Gastroesophageal sphincter (tissue), 4 donors: ENCODE measurements at regions not wholly inside any gene's neighbourhood (a gene's known extent, or its start where the extent isn't known, plus 50 kb on each side); places are given as distances from the start of the nearest gene placed in this dataset.
"Not testable (repeated sequence)": the region's sequence is repeated elsewhere in the genome, so short reads cannot be mapped to it uniquely, and the experiment has no call there.

Source experiments
- ATAC-seq: fragments of 150-250 bp; one replicate; pipeline ENCODE4 v1.9.1; 2016; ENCODE audit warnings: mild to moderate bottlenecking, moderate library complexity
- H3K27ac ChIP-seq, 4 donors: fragments of 200-600 bp; sonication (generic) in 3 of 4; 1 replicate in 3 of 4; 2 replicates in 1 of 4; pipeline ENCODE4 v1.5.1; 2016 to 2019
- H3K27me3 ChIP-seq: fragments of 200-600 bp; sonication (generic); one replicate; pipeline ENCODE4 v1.5.1; 2019
- H3K36me3 ChIP-seq, 2 donors: fragments of 200-600 bp; sonication (generic); one replicate each; pipeline ENCODE4 v1.5.1; 2019; ENCODE audit warnings: control low read depth in 1 of 2
- H3K4me1 ChIP-seq, 3 donors: fragments of 200-600 bp; sonication (generic); 1 replicate in 2 of 3; 2 replicates in 1 of 3; pipeline ENCODE4 v1.5.1; 2016 to 2019; ENCODE audit warnings: control low read depth in 2 of 3
- H3K4me3 ChIP-seq, 2 donors: fragments of 200-600 bp; sonication (generic); one replicate each; pipeline ENCODE4 v1.5.1; 2019; ENCODE audit warnings: mild to moderate bottlenecking in 1 of 2, moderate library complexity in 1 of 2
- H3K9me3 ChIP-seq, 3 donors: fragments of 200-600 bp; sonication (generic); one replicate each; pipeline ENCODE4 v1.5.1; 2017 to 2019; ENCODE audit warnings: control low read depth in 2 of 3
- EP300 ChIP-seq: sonication (generic); formaldehyde crosslinking; IDR thresholded peaks from one replicate; pipeline ENCODE4 v1.6.1; 2017; ENCODE audit warnings: antibody characterized with exemption, mild to moderate bottlenecking
- POLR2A ChIP-seq, 2 donors: fragments of 450-650 bp; IDR thresholded peaks; one replicate each; pipeline ENCODE4 v1.6.1; 2017; ENCODE audit warnings: antibody characterized with exemption in 2 of 2, mild to moderate bottlenecking in 2 of 2, moderate library complexity in 1 of 2
- POLR2AphosphoS5 ChIP-seq: sonication (generic); formaldehyde crosslinking; IDR thresholded peaks from one replicate; pipeline ENCODE4 v1.6.1; 2017; ENCODE audit warnings: antibody characterized with exemption
- WGBS, 2 donors: methylation state at CpG; one replicate each; pipeline ENCODE4 v1.1.5; 2018; ENCODE audit warnings: low coverage in 1 of 2; 5-methylcytosine and 5-hydroxymethylcytosine counted together
- TF ChIP-seq, protein P1 (sequence below), 4 experiments: fragments of 200-600 bp in 2 of 4; fragments of 450-650 bp in 2 of 4; sonication (generic) in 1 of 4; IDR thresholded peaks; one replicate each; pipeline ENCODE4 v1.5.1; 2017 to 2019; ENCODE audit warnings: antibody characterized with exemption in 4 of 4, mild to moderate bottlenecking in 2 of 4, moderate library complexity in 2 of 4

DNA sequence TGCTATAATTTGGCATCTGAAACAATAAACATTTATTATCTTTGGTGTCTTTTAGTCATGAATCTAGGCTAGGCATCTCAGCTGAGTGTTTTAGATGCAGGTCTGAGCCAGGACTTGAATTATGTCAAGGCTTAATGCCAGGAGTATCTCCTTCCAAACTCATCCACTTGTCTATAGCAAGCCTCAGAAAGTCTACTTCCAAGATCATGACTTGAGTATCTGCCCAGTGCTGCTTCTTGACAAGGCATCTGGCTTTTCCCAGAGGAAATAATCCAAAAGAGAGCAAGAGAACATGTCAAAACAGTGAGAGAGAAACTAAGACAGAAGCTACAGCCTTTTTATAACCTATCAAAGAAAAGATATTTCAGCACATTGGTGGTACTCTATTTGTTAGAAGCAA is 1052.1 kb upstream of the PCDH10 start:
- no peak overlapping the region for H3K4me3 ChIP-seq
- ATAC-seq: no peak
- no peaks in the 10 kb centered on the region for H3K36me3 ChIP-seq
- H3K27ac ChIP-seq: no peak overlapping the region
- no peaks in the 10 kb centered on the region for H3K4me1 ChIP-seq
- H3K27me3 ChIP-seq: no peaks in the 10 kb centered on the region
- no peaks in the 10 kb centered on the region for H3K9me3 ChIP-seq
- TF ChIP-seq POLR2A (IDR thresholded peaks at IDR 0.05): no peak
- TF ChIP-seq POLR2AphosphoS5: no peak
- TF ChIP-seq, protein P1, sequence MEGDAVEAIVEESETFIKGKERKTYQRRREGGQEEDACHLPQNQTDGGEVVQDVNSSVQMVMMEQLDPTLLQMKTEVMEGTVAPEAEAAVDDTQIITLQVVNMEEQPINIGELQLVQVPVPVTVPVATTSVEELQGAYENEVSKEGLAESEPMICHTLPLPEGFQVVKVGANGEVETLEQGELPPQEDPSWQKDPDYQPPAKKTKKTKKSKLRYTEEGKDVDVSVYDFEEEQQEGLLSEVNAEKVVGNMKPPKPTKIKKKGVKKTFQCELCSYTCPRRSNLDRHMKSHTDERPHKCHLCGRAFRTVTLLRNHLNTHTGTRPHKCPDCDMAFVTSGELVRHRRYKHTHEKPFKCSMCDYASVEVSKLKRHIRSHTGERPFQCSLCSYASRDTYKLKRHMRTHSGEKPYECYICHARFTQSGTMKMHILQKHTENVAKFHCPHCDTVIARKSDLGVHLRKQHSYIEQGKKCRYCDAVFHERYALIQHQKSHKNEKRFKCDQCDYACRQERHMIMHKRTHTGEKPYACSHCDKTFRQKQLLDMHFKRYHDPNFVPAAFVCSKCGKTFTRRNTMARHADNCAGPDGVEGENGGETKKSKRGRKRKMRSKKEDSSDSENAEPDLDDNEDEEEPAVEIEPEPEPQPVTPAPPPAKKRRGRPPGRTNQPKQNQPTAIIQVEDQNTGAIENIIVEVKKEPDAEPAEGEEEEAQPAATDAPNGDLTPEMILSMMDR (IDR thresholded peaks at IDR 0.05): no peak
- TF ChIP-seq EP300: no peak

DNA sequence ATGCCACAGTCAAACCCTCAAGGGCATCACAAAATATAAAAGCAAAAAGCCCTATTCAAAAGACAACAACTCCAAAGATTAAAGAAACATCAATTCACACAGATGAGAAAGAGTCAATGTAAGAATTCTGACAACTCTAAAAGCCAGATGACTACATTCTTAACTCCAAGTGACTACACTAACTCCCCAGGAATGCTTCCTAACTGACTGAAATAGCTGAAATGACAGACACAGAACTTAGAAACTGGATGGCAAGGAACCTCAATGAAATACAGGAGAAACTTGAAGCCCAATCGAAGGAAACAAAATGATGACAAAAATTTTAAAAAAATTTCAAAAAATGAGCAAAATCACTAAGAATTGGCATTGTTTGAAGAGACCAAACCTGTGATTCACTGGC is 1047.6 kb upstream of the PCDH10 start:
- Histone ChIP-seq H3K36me3 (no peaks in the 10 kb centered on the region), H3K4me1 (no peaks in the 10 kb centered on the region), H3K27me3 (no peaks in the 10 kb centered on the region), H3K27ac (no peak overlapping the region), H3K4me3 (no peak overlapping the region), H3K9me3 (no peaks in the 10 kb centered on the region)
- ATAC-seq: no peak
- no peak for TF ChIP-seq EP300
- TF ChIP-seq, protein P1 (IDR thresholded peaks at IDR 0.05): no peak
- TF ChIP-seq POLR2A (IDR thresholded peaks at IDR 0.05): no peak
- no peak for TF ChIP-seq POLR2AphosphoS5
- WGBS, 2 donors: 75 to 83% methylated on average over 1 of the region's 1 CpG

DNA sequence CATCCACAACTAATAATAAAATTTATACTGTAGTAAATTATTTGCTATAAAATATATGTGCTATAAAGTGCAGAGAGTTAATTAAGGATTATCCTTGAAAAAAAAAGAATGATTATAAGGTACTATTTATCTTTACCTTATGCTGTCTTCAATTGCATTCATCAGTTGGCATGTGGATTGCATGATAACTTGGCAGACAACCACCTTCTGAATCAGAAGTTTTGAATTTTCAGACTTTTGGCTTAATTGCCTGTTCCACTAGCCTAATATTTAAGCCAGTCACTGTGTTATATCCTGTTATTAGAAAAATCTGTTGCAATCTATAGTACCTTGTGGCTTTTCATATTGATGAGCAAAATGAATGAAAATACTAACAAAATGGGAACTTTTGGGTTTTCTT is 1040.3 kb upstream of the PCDH10 start:
- TF ChIP-seq POLR2AphosphoS5 (no peak), EP300 (no peak)
- TF ChIP-seq, protein P1 (IDR thresholded peaks at IDR 0.05): no peak
- Histone ChIP-seq H3K27me3 (no peaks in the 10 kb centered on the region), H3K9me3 (no peaks in the 10 kb centered on the region), H3K4me1 (no peaks in the 10 kb centered on the region), H3K4me3 (no peak overlapping the region), H3K36me3 (no peaks in the 10 kb centered on the region), H3K27ac (no peak overlapping the region)
- no peak for ATAC-seq

DNA sequence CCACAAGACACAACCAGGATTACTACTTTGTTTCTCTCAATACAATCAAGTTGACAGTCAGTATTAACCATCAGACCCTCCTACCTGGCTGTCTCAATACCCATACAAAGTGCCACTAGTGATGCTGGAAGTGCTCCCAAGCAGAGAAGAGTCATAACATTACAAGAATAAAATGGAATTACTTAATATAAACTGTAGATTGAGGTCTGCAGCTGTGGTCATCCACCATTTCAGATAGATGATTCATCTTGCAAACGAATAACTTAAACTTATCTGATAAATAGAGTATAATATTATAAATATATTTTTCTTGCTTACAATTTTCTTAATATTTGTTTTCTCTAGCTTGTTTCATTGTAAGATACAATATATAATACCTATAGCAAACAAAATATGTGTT is 1034.2 kb upstream of the PCDH10 start:
- Histone ChIP-seq H3K36me3 (no peaks in the 10 kb centered on the region), H3K4me3 (no peak overlapping the region), H3K4me1 (no peaks in the 10 kb centered on the region), H3K9me3 (no peaks in the 10 kb centered on the region), H3K27ac (no peak overlapping the region), H3K27me3 (no peaks in the 10 kb centered on the region)
- no peak for ATAC-seq
- TF ChIP-seq POLR2AphosphoS5 (no peak), POLR2A (IDR thresholded peaks at IDR 0.05) (no peak), EP300 (no peak)
- TF ChIP-seq, protein P1 (IDR thresholded peaks at IDR 0.05): no peak
- WGBS, 2 donors: 0 to 25% methylated on average over 1 of the region's 1 CpG

DNA sequence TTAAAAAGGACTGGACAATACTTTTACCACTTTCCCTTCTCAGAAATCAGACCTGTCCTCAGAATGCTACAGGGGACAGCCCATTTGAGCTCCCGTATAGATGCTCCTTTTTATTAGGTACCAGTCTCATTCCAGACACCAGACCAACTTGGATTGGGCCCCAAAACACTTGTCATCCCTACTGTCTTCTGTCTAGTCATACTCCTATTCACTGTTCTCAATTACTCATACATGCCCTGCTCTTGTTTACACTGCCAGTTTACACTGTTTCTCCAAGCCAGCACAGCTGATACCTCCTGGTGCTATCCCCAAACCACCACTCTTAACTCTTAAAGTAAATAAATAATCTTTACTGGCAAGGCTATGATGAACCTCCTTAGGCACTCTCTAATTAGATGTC is 1026.4 kb upstream of the PCDH10 start:
- not testable (repeated sequence) for ATAC-seq
- WGBS, 2 donors: 73% methylated on average over 1 of the region's 1 CpG; no CpG with 5 or more reads in 1 of the 2 donors

More for the DNA sequence above, 1026.4 kb upstream of the PCDH10 start:
- H3K4me3 ChIP-seq, H3K36me3 ChIP-seq, H3K27ac ChIP-seq, H3K4me1 ChIP-seq, H3K9me3 ChIP-seq, H3K27me3 ChIP-seq: not testable (repeated sequence)
